HG02588 (cell line): ENCODE measurements at regions not wholly inside any gene's neighbourhood (a gene's known extent, or its start where the extent isn't known, plus 50 kb on each side); places are given as distances from the start of the nearest gene placed in this dataset.
"Not testable (repeated sequence)": the region's sequence is repeated elsewhere in the genome, so short reads cannot be mapped to it uniquely, and the experiment has no call there.

Experiments
- ATAC-seq: cut with Tn5 transposase; IDR thresholded peaks from one replicate; pipeline ENCODE4 v1.9.1; 2021; ENCODE audit warnings: mild to moderate bottlenecking, moderate library complexity; ENCODE audit not compliant: unreplicated experiment

- no peak for ATAC-seq
Measured at GRCh38 chrX:9370893-9371292, 94.0 kb upstream of the TBL1X start.

DNA sequence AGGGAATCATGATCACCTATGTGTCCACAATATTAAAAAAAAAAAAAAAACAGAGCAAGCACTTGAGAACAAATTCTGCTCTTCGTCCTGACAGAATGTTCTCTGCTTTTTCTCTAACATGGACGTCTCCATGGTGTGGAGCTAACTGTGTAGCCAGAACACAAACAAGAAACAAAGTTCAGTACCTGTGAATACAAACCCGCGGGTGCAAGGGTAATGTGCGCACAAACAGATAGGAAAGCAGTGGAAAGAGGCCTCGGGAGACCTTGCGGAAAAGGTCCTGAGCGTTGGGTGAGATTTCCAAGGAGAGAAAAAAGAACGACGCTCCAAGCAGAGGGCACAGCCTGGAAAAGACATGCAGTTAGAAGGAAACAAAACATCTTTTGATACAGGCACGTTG lies 92.0 kb upstream of the TBL1X start:
- no peak for ATAC-seq

DNA sequence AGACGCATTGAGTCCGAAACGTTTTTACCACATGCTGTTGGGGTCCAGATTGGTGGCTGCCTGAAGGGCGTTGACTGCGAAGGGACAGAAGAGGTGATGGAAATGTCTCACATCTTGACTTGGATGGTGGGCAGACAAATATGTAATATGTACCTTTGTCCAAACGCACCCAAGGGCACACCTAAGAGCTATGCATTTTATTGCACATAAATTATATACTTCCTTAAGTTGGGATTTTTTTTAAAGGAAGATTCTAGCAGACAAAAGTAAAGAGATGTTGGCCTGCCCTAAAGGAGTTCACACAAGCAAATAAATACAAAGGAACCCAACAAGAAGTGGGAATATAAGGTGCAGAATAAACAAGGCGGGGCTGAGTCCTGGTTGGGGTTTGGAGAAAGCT lies 91.1 kb upstream of the TBL1X start:
- ATAC-seq, result no peak

DNA sequence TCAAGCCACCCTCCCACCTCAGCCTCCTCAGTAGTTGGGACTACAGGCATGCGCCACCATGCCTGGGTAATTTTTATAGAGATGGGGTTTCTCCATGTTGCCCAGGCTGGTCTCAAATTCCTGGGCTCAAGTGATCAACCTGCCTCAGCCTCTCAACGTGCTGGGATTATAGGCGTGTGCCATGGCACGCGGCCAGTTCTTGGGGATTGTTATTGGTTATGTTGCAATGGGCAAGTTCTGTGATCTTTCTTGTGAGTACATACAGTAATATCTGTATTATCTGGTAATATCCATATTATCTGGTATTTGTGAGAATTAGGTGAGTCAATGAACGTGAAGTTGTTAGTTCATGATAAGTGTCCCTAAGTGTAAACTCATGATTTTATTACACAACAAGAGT lies 90.3 kb upstream of the TBL1X start:
- no peak for ATAC-seq

GRCh38 chrX:9376111-9376510 lies 88.7 kb upstream of the TBL1X start:
- no peak for ATAC-seq

DNA sequence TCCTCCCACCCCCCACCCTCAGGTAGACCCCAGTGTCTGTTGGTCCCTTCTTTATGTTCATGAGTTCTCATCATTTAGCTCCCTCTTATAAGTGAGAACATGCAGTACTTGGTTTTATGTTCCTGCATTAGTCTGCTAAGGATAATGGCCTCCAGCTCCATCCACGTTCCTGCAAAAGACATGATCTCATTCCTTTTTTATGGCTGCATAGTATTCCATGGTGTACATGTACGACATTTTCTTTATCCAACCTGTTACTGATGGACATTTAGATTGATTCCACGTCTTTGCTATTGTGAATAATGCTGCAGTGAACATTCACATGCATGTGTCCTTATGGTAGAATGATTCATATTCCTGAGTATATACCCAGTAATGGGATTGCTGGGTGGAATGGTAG lies 87.6 kb upstream of the TBL1X start:
- ATAC-seq, result not testable (repeated sequence)

GRCh38 chrX:9378980-9379696 lies 85.7 kb upstream of the TBL1X start:
- no peak for ATAC-seq

GRCh38 chrX:9379697-9380551 lies 84.9 kb upstream of the TBL1X start:
- no peak for ATAC-seq

- no peak for ATAC-seq
Measured at GRCh38 chrX:9383655-9384054, 81.2 kb upstream of the TBL1X start.

- ATAC-seq, result no peak
Measured at GRCh38 chrX:9388450-9388849, 76.4 kb upstream of the TBL1X start.

GRCh38 chrX:9390121-9390520 lies 74.7 kb upstream of the TBL1X start:
- ATAC-seq, result no peak

GRCh38 chrX:9390693-9391368 lies 74.0 kb upstream of the TBL1X start:
- no peak for ATAC-seq

GRCh38 chrX:9392445-9392844 lies 72.4 kb upstream of the TBL1X start:
- no peak for ATAC-seq

- ATAC-seq, result no peak
Measured at GRCh38 chrX:9393571-9393970, 71.3 kb upstream of the TBL1X start.

- ATAC-seq, result no peak
Measured at GRCh38 chrX:9394212-9394611, 70.6 kb upstream of the TBL1X start.

GRCh38 chrX:9396930-9397329 lies 67.9 kb upstream of the TBL1X start:
- no peak for ATAC-seq

DNA sequence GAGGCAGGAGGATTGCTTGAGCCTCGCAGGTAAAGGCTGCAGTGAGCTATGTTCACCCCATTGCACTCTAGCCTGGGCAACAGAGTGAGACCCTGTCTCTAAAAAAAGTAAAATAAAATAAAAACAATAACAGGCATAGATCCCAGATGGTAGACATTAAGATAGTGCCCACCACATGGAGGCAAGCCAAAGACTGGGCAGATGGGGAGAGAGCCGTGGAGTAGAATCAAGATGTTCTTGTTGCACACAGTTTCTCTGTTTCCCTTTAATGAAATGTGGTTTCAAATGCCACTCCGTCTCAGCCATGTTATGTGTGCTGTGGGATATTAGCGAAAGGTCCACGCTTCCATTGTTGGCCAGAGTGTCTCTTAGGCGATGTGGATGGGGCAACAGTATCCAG lies 63.8 kb upstream of the TBL1X start:
- ATAC-seq, result no peak

- ATAC-seq, result no peak
Measured at GRCh38 chrX:9403374-9403773, 61.5 kb upstream of the TBL1X start.

DNA sequence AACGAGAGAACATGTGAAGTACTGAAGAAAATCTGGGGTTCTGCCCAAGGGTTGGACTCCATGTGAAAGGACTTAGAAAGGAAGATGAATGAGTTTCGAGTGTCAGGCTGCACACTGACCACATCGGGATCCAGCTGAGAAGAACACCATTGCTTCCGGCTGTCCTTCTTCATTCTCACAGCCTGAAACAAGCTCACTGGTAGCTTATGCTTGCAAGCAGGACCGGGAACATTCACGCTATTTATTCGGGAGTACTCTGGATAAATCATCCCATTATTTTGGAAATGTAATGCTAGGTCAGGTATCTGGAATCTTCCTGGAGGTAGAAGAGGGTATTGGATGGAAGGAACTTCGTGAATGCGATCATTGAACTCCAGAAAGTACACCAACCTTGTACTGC lies 59.2 kb upstream of the TBL1X start:
- ATAC-seq, result not testable (repeated sequence)

DNA sequence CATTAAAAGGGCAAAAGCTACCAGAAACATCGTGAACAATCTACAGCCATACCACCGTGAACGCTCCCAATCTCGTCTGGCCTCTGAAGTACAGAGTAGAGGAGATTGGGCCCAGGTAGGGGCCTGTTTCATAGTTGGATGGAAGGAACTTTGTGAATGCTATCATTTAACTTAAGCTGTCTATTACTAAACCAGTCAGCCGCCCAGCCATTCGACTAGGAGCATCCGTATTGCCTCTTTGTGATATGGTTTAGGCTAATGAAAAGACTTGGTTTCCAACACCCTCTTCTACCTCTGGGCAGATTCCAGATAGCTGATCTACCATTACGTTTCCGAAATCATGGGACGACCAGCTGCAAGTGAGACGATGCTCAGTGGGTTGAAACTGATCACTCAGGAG lies 54.0 kb upstream of the TBL1X start:
- ATAC-seq, result not testable (repeated sequence)

GRCh38 chrX:9411682-9412081 lies 53.2 kb upstream of the TBL1X start:
- not testable (repeated sequence) for ATAC-seq

- ATAC-seq, result no peak
Measured at GRCh38 chrX:9414416-9414815, 50.4 kb upstream of the TBL1X start.
